Suppressor macrophage treated with lipopolysaccharide for 4 hours (primary cell): ENCODE measurements at regions not wholly inside any gene's neighbourhood (a gene's known extent, or its start where the extent isn't known, plus 50 kb on each side); places are given as distances from the start of the nearest gene placed in this dataset.
A peak's percentile ranks its signal among the peaks of the same experiment; 100 is the strongest.

Experiments used
- DNase-seq: peaks from one replicate; pipeline ENCODE4 v3.0.0-alpha.2; 2020

GRCh38 chr10:111522551-111522950 lies 445.7 kb downstream of the ADRA2A start:
- DNase-seq, result no peak

- no peak for DNase-seq
Measured at GRCh38 chr10:111523016-111523415, 446.2 kb downstream of the ADRA2A start.

GRCh38 chr10:111524134-111524533 lies 447.3 kb downstream of the ADRA2A start:
- no peak for DNase-seq

DNA sequence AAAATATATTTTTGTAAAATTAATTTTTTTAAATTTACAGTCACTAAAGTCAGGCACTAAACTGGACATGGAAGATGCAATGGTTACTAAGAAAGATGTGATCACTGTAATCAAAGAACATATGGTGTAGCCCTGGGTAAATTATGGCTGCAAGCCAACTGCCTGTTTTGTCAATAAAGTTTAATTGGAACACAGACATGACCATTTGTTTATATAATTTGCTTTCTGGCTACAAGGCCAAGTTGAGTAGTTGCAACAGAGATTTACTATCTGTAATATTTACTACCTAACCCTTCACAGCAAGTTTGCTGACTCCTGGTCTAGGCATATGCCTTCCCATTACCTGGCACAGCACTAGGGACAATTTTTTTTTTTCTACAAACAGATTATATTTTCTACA lies 448.9 kb downstream of the ADRA2A start:
- no peak for DNase-seq

- no peak for DNase-seq
Measured at GRCh38 chr10:111531690-111532089, 454.9 kb downstream of the ADRA2A start.

DNA sequence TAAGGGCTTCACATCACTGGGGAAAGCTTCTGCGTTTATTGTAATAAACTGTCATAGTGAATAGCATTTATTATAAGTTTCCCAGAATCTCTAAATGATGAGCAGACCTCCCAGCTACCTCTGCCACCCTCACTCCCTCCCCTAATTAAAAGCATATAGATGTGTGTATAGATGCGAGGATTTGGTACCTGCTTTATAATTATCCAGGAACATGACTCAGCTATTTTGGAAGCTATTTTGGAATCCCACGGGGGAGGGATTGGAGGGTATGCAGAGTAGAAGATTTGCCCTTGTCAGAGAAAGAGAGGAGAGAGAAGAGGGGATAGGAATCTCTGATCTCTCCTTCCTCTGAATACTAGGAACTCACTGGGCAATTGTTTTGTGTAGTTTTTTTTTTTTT lies 455.3 kb downstream of the ADRA2A start:
- no peak for DNase-seq

- no peak for DNase-seq
Measured at GRCh38 chr10:111539246-111539645, 462.4 kb downstream of the ADRA2A start.

DNA sequence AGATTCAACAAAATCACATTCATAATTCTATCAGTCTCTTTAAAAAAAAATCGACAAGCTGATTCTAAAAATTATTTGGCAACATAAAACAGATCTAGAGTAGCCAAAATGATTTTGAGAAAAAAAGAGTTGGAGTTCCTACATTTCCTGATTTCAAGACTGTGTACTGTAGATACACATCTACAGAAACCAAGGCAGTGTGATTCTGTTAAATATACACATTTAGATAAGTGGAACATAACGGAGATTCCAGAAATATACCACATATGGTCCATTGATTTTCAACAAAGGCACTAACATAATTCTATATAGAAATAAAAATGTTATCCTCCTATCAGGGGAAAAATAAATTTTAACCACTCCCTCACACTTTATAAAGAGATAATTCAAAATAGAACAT lies 467.0 kb downstream of the ADRA2A start:
- DNase-seq, result no peak

GRCh38 chr10:111545861-111546605 lies 469.2 kb downstream of the ADRA2A start:
- no peak for DNase-seq

- DNase-seq, result no peak
Measured at GRCh38 chr10:111548084-111548726, 471.4 kb downstream of the ADRA2A start.

DNA sequence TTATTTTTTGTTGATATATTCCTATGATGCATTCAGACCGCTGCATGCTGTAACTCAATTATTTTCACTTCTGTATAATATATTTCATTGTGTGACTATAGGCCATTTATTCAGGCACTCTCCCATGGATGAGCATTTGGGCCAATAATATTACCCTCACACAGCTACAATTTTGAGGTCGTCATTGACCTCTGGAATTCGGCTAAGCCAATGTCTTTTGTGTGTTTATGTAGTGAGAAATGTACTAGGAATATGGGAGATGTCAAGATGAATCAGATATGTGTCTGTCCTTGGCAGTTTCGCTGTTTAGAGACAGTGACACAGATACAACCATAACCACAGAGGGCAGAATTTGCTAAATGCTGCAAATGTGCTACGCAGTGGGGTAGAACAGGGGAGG lies 474.2 kb downstream of the ADRA2A start:
- DNase-seq, result no peak

DNA sequence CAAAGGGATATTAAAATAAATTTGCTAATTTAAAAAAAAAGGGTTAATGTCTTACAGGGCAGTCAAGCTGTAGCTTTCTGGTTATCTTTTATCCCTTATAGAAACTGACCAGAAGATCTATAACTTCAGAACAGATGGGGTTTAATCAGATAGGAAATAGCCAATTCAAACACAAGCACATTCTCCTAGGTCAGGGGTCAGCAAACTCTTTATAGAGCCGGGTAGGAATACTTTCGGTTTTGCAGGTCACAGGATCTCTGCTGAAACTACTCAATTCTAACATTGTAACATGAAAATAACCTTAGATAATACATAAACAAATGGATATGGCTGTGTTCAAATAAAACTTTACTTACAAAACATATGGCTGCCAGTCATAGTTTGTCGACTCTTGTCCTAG lies 479.8 kb downstream of the ADRA2A start:
- DNase-seq, result no peak

DNA sequence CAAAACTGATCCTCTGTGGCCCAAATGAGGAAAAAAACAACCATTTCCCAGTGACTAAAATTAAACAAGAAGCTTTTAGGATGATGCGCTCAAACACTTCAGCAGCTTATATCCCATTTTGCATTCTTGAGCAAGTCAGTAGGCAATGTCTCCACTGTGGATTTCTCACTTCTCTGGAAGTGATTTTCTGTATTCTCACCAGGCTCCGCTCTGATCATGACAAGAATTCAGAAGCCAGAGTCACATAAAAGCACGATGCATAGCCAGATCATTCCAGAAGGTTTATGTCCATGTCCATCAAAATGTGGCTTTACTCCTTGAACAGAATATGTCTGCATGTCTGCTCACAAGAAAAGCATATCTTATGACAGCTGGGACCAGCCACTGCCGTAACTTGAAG lies 481.4 kb downstream of the ADRA2A start:
- no peak for DNase-seq

DNA sequence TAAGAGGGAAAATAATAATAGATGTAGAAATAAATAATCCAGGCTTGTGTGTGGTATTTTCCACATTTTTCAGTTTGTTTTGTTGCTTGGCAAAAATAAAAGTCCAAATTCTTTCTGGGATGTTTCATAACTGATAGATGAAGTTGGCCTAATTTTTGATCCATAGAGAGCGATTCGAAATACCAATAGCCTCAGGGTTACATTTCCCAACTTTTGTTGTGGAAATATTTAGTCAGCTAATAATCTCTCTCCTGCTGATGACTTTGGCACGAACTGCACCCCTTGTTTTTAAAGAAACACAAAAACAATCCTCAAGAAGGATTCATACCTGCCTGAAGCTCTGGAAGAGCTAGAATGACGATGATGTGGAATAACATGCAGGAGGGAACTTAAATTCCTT lies 483.2 kb downstream of the ADRA2A start:
- no peak for DNase-seq

- no peak for DNase-seq
Measured at GRCh38 chr10:111561124-111561523, 484.3 kb downstream of the ADRA2A start.

- no peak for DNase-seq
Measured at GRCh38 chr10:111565542-111565941, 488.7 kb downstream of the ADRA2A start.

GRCh38 chr10:111578076-111578475 lies 501.2 kb downstream of the ADRA2A start:
- no peak for DNase-seq

- DNase-seq, result no peak
Measured at GRCh38 chr10:111579473-111579872, 502.6 kb downstream of the ADRA2A start.

DNA sequence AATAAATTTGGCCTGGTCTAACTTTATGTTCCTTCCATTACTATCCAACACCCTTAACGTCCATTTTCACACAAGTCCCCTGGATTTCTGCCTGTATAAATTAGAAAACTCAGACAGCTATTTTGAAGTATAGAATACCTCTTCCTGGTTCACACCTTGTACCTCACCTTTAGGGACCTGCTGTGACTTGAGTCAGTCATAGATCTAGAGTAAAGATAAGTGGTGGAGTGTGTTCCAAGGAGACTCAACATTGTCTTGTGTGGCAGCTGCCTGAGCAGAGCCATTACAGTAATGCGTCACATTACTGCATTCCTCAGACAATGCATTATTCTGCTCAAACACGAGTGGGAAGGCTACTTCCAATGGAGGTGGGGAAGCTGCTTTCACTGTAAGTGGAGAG lies 513.9 kb downstream of the ADRA2A start:
- DNase-seq, result no peak

GRCh38 chr10:111593578-111593977 lies 516.7 kb downstream of the ADRA2A start:
- no peak for DNase-seq

DNA sequence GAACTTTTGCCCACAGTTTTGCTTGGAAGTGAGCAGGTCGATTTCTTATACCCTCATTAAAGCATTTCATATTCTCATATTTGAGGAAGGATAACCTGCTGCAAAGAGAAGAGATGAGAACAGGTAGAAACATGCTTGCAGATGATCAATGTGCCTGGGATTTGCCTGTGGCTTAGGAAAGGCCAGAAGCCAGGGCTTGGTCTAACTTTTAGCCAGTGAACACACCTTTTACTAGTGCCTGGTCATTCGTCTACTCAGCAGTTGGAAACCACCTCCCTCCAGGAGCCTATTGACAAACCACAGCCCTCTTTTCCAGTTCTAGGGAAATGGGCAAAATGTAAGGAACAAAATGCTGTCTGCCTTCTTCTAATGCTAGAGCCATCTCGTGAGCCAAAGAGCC lies 518.3 kb downstream of the ADRA2A start:
- DNase-seq, result no peak

DNA sequence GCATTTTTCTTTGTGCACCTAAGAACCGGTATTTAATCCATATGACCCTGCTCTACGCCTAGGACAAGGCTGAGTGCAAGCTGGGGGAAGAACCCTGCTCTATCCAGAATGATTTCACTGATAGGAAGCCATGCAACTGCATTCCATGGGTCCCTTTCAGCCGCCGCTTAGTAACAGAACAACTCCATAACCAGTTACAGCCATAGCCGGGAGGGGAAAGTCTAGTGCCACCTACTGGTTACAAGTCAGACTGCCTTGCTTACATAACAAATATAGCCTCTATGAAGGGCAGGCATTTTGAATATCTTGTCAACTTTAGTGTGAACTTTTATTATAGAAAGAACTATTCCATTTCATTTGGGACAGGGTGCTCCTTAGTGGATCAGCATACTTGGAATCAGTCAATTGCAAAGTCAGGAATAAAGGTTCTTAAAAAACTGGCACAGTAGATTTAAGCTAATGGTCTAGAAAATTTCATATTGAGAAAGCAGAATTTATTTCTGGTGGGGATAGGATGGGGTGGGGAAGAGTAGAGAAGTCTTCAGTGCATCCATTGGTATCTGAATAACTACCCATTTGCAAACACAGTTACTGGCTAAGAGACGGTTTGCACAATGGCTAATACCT lies 521.7 kb downstream of the ADRA2A start:
- DNase-seq, result peak; percentile 63

- no peak for DNase-seq
Measured at GRCh38 chr10:111599943-111600342, 523.1 kb downstream of the ADRA2A start.

- DNase-seq, result no peak
Measured at GRCh38 chr10:111600772-111601171, 523.9 kb downstream of the ADRA2A start.
